ENCODE measurements at regions not wholly inside any gene's neighbourhood (a gene's known extent, or its start where the extent isn't known, plus 50 kb on each side); places are given as distances from the start of the nearest gene placed in this dataset.

DNA sequence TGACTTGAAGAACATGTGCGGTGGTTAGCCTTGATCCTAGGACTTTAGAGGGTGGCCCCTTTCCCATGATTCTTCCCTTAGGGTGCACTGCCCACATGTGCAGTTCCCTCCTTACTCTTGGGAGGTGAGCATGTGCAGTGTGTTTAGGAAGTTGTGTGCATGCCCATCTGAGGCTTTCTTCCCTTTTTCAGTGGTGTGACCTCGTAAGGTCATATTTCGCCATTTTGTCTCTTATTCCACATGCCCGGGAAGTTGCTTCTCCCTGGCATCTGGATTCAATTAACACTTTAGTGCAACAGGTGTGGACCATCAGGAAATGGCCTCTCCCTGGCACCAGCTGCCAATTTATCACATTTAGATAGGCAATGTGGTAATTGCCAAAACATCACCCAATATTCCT is 380.6 kb upstream of the VSTM2A start:
- TF ChIP-seq CTCF (IDR thresholded peaks at IDR 0.05; ENCODE audit: extremely low read depth in 1 of 2, insufficient read depth in 1 of 2, low read depth in 1 of 2, low read length in 2 of 2), result no peak
- no peak for TF ChIP-seq POLR2A (IDR thresholded peaks at IDR 0.05; ENCODE audit: low read depth, low read length)

Measured in endothelial cell of umbilical vein (primary cell).